ENCODE measurements at regions not wholly inside any gene's neighbourhood (a gene's known extent, or its start where the extent isn't known, plus 50 kb on each side); places are given as distances from the start of the nearest gene placed in this dataset.
"Not testable (repeated sequence)": the region's sequence is repeated elsewhere in the genome, so short reads cannot be mapped to it uniquely, and the experiment has no call there.

DNA sequence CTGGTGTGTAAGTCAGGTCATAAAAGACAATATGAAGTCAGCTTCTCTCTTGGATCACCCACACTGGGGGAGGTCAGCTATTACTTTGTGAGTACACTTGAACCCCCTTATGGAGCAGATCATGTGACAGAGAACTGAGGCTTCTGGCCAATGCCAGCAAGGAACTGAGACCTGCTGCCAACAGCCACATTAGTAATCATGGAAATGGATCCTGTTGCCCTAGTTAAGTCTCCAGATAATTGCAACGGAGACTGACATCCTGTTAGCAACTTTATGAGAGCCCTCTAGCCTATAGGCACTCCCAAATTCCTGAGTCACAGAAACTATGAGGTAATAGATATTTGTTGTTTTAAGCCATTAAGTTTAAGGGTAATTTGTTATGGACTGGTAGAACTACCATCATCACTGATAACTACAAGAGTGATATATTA is 110.4 kb upstream of the GMNC start:
- no peaks in the 10 kb centered on the region for H3K36me3 Mint-ChIP-seq (ENCODE audit: low read depth)
- intact Hi-C loops (cut with micrococcal nuclease): no loop called here
- H3K4me1 Mint-ChIP-seq: no peaks in the 10 kb centered on the region
- no peaks in the 10 kb centered on the region for H3K9me3 Mint-ChIP-seq
- H3K27me3 Mint-ChIP-seq: no peaks in the 10 kb centered on the region
- TF ChIP-seq, protein P1, sequence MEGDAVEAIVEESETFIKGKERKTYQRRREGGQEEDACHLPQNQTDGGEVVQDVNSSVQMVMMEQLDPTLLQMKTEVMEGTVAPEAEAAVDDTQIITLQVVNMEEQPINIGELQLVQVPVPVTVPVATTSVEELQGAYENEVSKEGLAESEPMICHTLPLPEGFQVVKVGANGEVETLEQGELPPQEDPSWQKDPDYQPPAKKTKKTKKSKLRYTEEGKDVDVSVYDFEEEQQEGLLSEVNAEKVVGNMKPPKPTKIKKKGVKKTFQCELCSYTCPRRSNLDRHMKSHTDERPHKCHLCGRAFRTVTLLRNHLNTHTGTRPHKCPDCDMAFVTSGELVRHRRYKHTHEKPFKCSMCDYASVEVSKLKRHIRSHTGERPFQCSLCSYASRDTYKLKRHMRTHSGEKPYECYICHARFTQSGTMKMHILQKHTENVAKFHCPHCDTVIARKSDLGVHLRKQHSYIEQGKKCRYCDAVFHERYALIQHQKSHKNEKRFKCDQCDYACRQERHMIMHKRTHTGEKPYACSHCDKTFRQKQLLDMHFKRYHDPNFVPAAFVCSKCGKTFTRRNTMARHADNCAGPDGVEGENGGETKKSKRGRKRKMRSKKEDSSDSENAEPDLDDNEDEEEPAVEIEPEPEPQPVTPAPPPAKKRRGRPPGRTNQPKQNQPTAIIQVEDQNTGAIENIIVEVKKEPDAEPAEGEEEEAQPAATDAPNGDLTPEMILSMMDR (IDR thresholded peaks at IDR 0.05): no peak
- ATAC-seq (ENCODE audit: low read depth) (no peak), DNase-seq (no peak)
- H3K4me3 Mint-ChIP-seq: no peak overlapping the region
- no peak overlapping the region for H3K27ac Mint-ChIP-seq
- CTCF ChIA-PET: no interaction called here
- POLR2A ChIA-PET: no interaction called here

- Mint-ChIP-seq H3K9me3 (no peaks in the 10 kb centered on the region), H3K4me3 (no peak overlapping the region), H3K27me3 (no peaks in the 10 kb centered on the region), H3K36me3 (ENCODE audit: low read depth) (no peaks in the 10 kb centered on the region), H3K27ac (no peak overlapping the region), H3K4me1 (no peaks in the 10 kb centered on the region)
- CTCF ChIA-PET: no interaction called here
- POLR2A ChIA-PET: no interaction called here
- intact Hi-C loops (cut with micrococcal nuclease): no loop called here
- DNase-seq: no peak
- TF ChIP-seq, protein P1 (IDR thresholded peaks at IDR 0.05): no peak
- ATAC-seq (ENCODE audit: low read depth): no peak
These were observed 109.7 kb upstream of the GMNC start for GRCh38 chr3:190972196-190972595.

GRCh38 chr3:190970560-190970959 is 108.1 kb upstream of the GMNC start:
- H3K4me3 Mint-ChIP-seq: no peak overlapping the region
- CTCF ChIA-PET: no interaction called here

GRCh38 chr3:190968616-190969015 is 106.1 kb upstream of the GMNC start:
- H3K4me1 Mint-ChIP-seq: no peaks in the 10 kb centered on the region
- no peaks in the 10 kb centered on the region for H3K9me3 Mint-ChIP-seq
- TF ChIP-seq, protein P1 (IDR thresholded peaks at IDR 0.05): no peak
- H3K27me3 Mint-ChIP-seq: no peaks in the 10 kb centered on the region
- POLR2A ChIA-PET: no interaction called here
- CTCF ChIA-PET: interaction anchor here (0.6 kb wide), 1 partner anchor 1007 kb away, joined by 3 read pairs; no protein-coding TSS in a partner anchor
- no peak for DNase-seq
- ATAC-seq (ENCODE audit: low read depth): no peak
- no peak overlapping the region for H3K4me3 Mint-ChIP-seq
- H3K36me3 Mint-ChIP-seq (ENCODE audit: low read depth): no peaks in the 10 kb centered on the region
- no peak overlapping the region for H3K27ac Mint-ChIP-seq
- intact Hi-C loops (cut with micrococcal nuclease): no loop called here

More at GRCh38 chr3:190970560-190970959, 108.1 kb upstream of the GMNC start:
- TF ChIP-seq, protein P1 (IDR thresholded peaks at IDR 0.05): no peak
- no peaks in the 10 kb centered on the region for H3K27me3 Mint-ChIP-seq
- no peaks in the 10 kb centered on the region for H3K4me1 Mint-ChIP-seq
- DNase-seq: no peak
- intact Hi-C loops (cut with micrococcal nuclease): no loop called here
- H3K36me3 Mint-ChIP-seq (ENCODE audit: low read depth): no peaks in the 10 kb centered on the region
- POLR2A ChIA-PET: no interaction called here
- H3K9me3 Mint-ChIP-seq: no peaks in the 10 kb centered on the region
- no peak overlapping the region for H3K27ac Mint-ChIP-seq
- ATAC-seq (ENCODE audit: low read depth): no peak

GRCh38 chr3:190964931-190965330 is 102.4 kb upstream of the GMNC start:
- H3K36me3 Mint-ChIP-seq (ENCODE audit: low read depth); intact Hi-C loops (cut with micrococcal nuclease); H3K27ac Mint-ChIP-seq; ATAC-seq (ENCODE audit: low read depth); CTCF ChIA-PET; POLR2A ChIA-PET; H3K4me1 Mint-ChIP-seq; H3K9me3 Mint-ChIP-seq; H3K4me3 Mint-ChIP-seq; H3K27me3 Mint-ChIP-seq; DNase-seq: not testable (repeated sequence)

DNA sequence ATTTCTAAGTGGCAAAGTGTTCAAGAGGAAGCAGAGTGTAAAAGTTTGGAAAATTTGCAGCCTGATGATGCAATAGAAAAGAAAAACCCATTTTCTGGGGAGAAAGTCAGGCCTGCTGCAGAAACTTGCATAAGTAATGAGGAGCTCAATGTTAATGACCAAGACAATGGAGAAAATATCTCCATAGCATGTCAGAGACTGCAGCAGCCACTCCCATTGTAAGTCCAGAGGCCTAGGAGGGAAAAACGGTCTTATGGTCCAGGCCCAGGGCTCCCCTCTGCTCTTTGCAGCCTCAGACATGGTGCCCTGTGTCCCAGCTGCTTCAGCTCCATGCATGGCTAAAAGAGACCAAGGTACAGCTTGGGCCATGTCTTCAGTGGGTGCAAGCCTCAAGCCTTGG is 96.6 kb upstream of the GMNC start:
- Mint-ChIP-seq H3K4me3 (no peak overlapping the region), H3K27ac (no peak overlapping the region), H3K36me3 (ENCODE audit: low read depth) (no peaks in the 10 kb centered on the region), H3K27me3 (no peaks in the 10 kb centered on the region), H3K9me3 (no peaks in the 10 kb centered on the region), H3K4me1 (no peaks in the 10 kb centered on the region)
- DNase-seq: no peak
- ChIA-PET POLR2A (no interaction called here), CTCF (no interaction called here)
- TF ChIP-seq, protein P1 (IDR thresholded peaks at IDR 0.05): no peak
- no peak for ATAC-seq (ENCODE audit: low read depth)
- intact Hi-C loops (cut with micrococcal nuclease): no loop called here

Data from activated B cell treated with CpG ODN at 0.5 μM for 24 hours (primary cell).